Panc1 (cell line): ENCODE measurements at regions not wholly inside any gene's neighbourhood (a gene's known extent, or its start where the extent isn't known, plus 50 kb on each side); places are given as distances from the start of the nearest gene placed in this dataset.

Experiments
- ATAC-seq: fragments of 200-7000 bp; cut with Tn5 transposase; 2 replicates; pipeline ENCODE4 v1.9.1; 2020; ENCODE audit warnings: mild to moderate bottlenecking, moderate library complexity
- BruUV-seq: library from RNA; stranded (reverse); fragments of 400-500 nt; replicated peaks from 2 replicates; lab custom pipeline; 2021; lab: Mats Ljungman, UMichigan
- CTCF ChIA-PET: fragments of 300-600 bp; sonication (Branson Sonifier 250); formaldehyde crosslinking; loops from one replicate; lab custom pipeline; 2022; ENCODE audit warnings: antibody characterized with exemption; lab: Charles Lee
- POLR2A ChIA-PET: fragments of 300-600 bp; sonication (Branson Sonifier 250); formaldehyde crosslinking; loops from one replicate; lab custom pipeline; 2022; ENCODE audit warnings: antibody characterized with exemption; lab: Charles Lee
- DNase-seq: peaks from one replicate; pipeline ENCODE4 v3.0.0-alpha.2; 2010; ENCODE audit warnings: low read depth, low spot score
- H3K27ac ChIP-seq: 2 replicates; pipeline ENCODE4 v1.5.1; 2011; ENCODE audit warnings: mild to moderate bottlenecking, low read length, inconsistent platforms
- H3K27me3 ChIP-seq: fragments of 200-500 bp; sonication (Bioruptor generic); 2 replicates; pipeline ENCODE4 v1.6.0; 2014; ENCODE audit warnings: low read length, inconsistent platforms; ENCODE audit not compliant: control insufficient read depth, insufficient read depth
- H3K36me3 ChIP-seq: fragments of 200-500 bp; sonication (Bioruptor generic); 2 replicates; pipeline ENCODE4 v1.5.1; 2014; ENCODE audit warnings: inconsistent platforms, mild to moderate bottlenecking, low read length, moderate library complexity; ENCODE audit not compliant: control insufficient read depth, insufficient read depth
- H3K4me1 ChIP-seq: 2 replicates; pipeline ENCODE4 v1.5.1; 2011; ENCODE audit warnings: inconsistent platforms, mild to moderate bottlenecking, low read length, moderate library complexity; ENCODE audit not compliant: control insufficient read depth, insufficient read depth
- H3K4me3 ChIP-seq, 2 experiments: 2 replicates each; pipeline ENCODE4 v1.5.1; 2011 to 2012; ENCODE audit warnings: low read depth in 2 of 2, low read length in 2 of 2, mild to moderate bottlenecking in 2 of 2, inconsistent platforms in 1 of 2, moderate library complexity in 1 of 2
- H3K9me3 ChIP-seq: fragments of 200-500 bp; sonication (Bioruptor generic); 2 replicates; pipeline ENCODE4 v1.5.1; 2014; ENCODE audit warnings: low read depth, mild to moderate bottlenecking, inconsistent platforms, low read length, moderate library complexity; ENCODE audit not compliant: control insufficient read depth, insufficient read depth
- CTCF ChIP-seq: fragments of 450-650 bp; IDR thresholded peaks from 2 replicates; pipeline ENCODE4 v1.5.1; 2017; ENCODE audit warnings: mild to moderate bottlenecking
- REST ChIP-seq, 2 experiments: IDR thresholded peaks; 2 replicates each; pipeline ENCODE4 v1.6.1; 2011 to 2012; ENCODE audit warnings: low read depth in 2 of 2, control low read depth in 1 of 2, low read length in 1 of 2, mild to moderate bottlenecking in 1 of 2, moderate library complexity in 1 of 2; ENCODE audit not compliant: insufficient read depth in 1 of 2
- TCF7L2 ChIP-seq: IDR thresholded peaks from 2 replicates; pipeline ENCODE4 v1.6.1; 2011; ENCODE audit warnings: mild to moderate bottlenecking, low read depth, low read length, inconsistent platforms
- in situ Hi-C: cut with HindIII; loops from 2 replicates; pipeline ENCODE4 v1.10.0; 2016; ENCODE audit warnings: low sequenced_read_pairs, low pct_unique_long_range_greater_than_20kb
- intact Hi-C: fragments of 100-400 bp; cut with micrococcal nuclease; formaldehyde crosslinking; loops from one replicate; pipeline ENCODE4 v1.10.0; 2022; ENCODE audit not compliant: unreplicated experiment

- no peaks in the 10 kb centered on the region for H3K4me1 ChIP-seq
- TF ChIP-seq TCF7L2, result no peak
- no peak for TF ChIP-seq REST (IDR thresholded peaks at IDR 0.05; ENCODE audit: insufficient read depth in 1 of 2, low read depth in 2 of 2, low read length in 1 of 2)
- no peak for TF ChIP-seq CTCF
- ATAC-seq (no peak), DNase-seq (no peak)
- H3K36me3 ChIP-seq, result no peaks in the 10 kb centered on the region
- CTCF ChIA-PET, result no interaction called here
- POLR2A ChIA-PET, result no interaction called here
- H3K4me3 ChIP-seq, result no peak overlapping the region
- intact Hi-C loops, result no loop called here
- peaks cover 2% of the 10 kb centered on the region for H3K27me3 ChIP-seq
- no peaks in the 10 kb centered on the region for H3K9me3 ChIP-seq
- BruUV-seq, result no TSS peak
- in situ Hi-C loops, result no loop called here
- no peak overlapping the region for H3K27ac ChIP-seq
These were observed 115.2 kb upstream of the TOP3B start for GRCh38 chr22:22097727-22098228.

GRCh38 chr22:22094921-22095320, 112.3 kb upstream of the TOP3B start:
- Histone ChIP-seq H3K36me3 (no peaks in the 10 kb centered on the region), H3K27me3 (peaks cover 2% of the 10 kb centered on the region), H3K27ac (no peak overlapping the region), H3K9me3 (no peaks in the 10 kb centered on the region), H3K4me3 (no peak overlapping the region), H3K4me1 (no peaks in the 10 kb centered on the region)
- intact Hi-C loops (no loop called here), in situ Hi-C loops (no loop called here)
- no peak for ATAC-seq
- POLR2A ChIA-PET, result no interaction called here
- no peak for TF ChIP-seq REST (IDR thresholded peaks at IDR 0.05; ENCODE audit: insufficient read depth in 1 of 2, low read depth in 2 of 2, low read length in 1 of 2)
- DNase-seq, result no peak
- CTCF ChIA-PET, result no interaction called here
- no TSS peak for BruUV-seq
